NOMO-1 treated with DMSO at 0.1 percent for 48 hours (cell line): ENCODE measurements at regions not wholly inside any gene's neighbourhood (a gene's known extent, or its start where the extent isn't known, plus 50 kb on each side); places are given as distances from the start of the nearest gene placed in this dataset.
"Not testable (repeated sequence)": the region's sequence is repeated elsewhere in the genome, so short reads cannot be mapped to it uniquely, and the experiment has no call there.

Experiments used
- DNase-seq: peaks from one replicate; lab custom pipeline; 2025; ENCODE audit not compliant: unreplicated experiment; lab: John Stamatoyannopoulos, UW

- DNase-seq = no peak
Observed at GRCh38 chr18:10077986-10078385, 164.2 kb downstream of the VAPA start.

- DNase-seq = no peak
Observed at GRCh38 chr18:10080372-10080771, 166.6 kb downstream of the VAPA start.

- DNase-seq = no peak
Observed at GRCh38 chr18:10081492-10081891, 167.7 kb downstream of the VAPA start.

- DNase-seq = no peak
Observed at GRCh38 chr18:10085416-10085815, 171.6 kb downstream of the VAPA start.

- DNase-seq = no peak
Observed at GRCh38 chr18:10085876-10086275, 172.1 kb downstream of the VAPA start.

GRCh38 chr18:10086458-10087210 is 172.8 kb downstream of the VAPA start:
- no peak for DNase-seq

- DNase-seq = no peak
Observed at GRCh38 chr18:10088734-10089133, 174.9 kb downstream of the VAPA start.

- no peak for DNase-seq
Observed at GRCh38 chr18:10089881-10090280, 176.1 kb downstream of the VAPA start.

GRCh38 chr18:10090668-10091067 is 176.9 kb downstream of the VAPA start:
- DNase-seq = no peak

- DNase-seq = no peak
Observed at GRCh38 chr18:10093445-10093844, 179.6 kb downstream of the VAPA start.

GRCh38 chr18:10094154-10094553 is 180.3 kb downstream of the VAPA start:
- no peak for DNase-seq

GRCh38 chr18:10094655-10095054 is 180.8 kb downstream of the VAPA start:
- DNase-seq = peak; percentile 74

- DNase-seq = no peak
Observed at GRCh38 chr18:10095356-10095755, 181.5 kb downstream of the VAPA start.

- no peak for DNase-seq
Observed at GRCh38 chr18:10099539-10100140, 185.8 kb downstream of the VAPA start.

GRCh38 chr18:10100196-10100595 is 186.4 kb downstream of the VAPA start:
- no peak for DNase-seq

- DNase-seq = no peak
Observed at GRCh38 chr18:10100941-10101701, 187.3 kb downstream of the VAPA start.

- no peak for DNase-seq
Observed at GRCh38 chr18:10101729-10102128, 187.9 kb downstream of the VAPA start.

- not testable (repeated sequence) for DNase-seq
Observed at GRCh38 chr18:10105118-10105517, 191.3 kb downstream of the VAPA start.

- peak; percentile 85 for DNase-seq
Observed at GRCh38 chr18:10111191-10111590, 197.4 kb downstream of the VAPA start.

GRCh38 chr18:10111944-10112343 is 198.1 kb downstream of the VAPA start:
- peak; percentile 73 for DNase-seq

GRCh38 chr18:10113121-10114022 is 199.6 kb downstream of the VAPA start:
- peak; percentile 86 for DNase-seq
